ENCODE measurements at regions not wholly inside any gene's neighbourhood (a gene's known extent, or its start where the extent isn't known, plus 50 kb on each side); places are given as distances from the start of the nearest gene placed in this dataset.
"Not testable (repeated sequence)": the region's sequence is repeated elsewhere in the genome, so short reads cannot be mapped to it uniquely, and the experiment has no call there.

- TF ChIP-seq ETS1 (IDR thresholded peaks at IDR 0.05) (no peak), EZH2phosphoT487 (IDR thresholded peaks at IDR 0.05; ENCODE audit: unreplicated experiment) (no peak), CTCF (conservative IDR thresholded peaks at IDR 0.05; ENCODE audit: low read depth in 2 of 2) (no peak), REST (IDR thresholded peaks at IDR 0.05; ENCODE audit: unreplicated experiment) (no peak), POLR2AphosphoS5 (IDR thresholded peaks at IDR 0.05; ENCODE audit: low read depth) (no peak), STAT1 (IDR thresholded peaks at IDR 0.05; ENCODE audit: unreplicated experiment) (no peak), EZH2 (IDR thresholded peaks at IDR 0.05; ENCODE audit: low read depth, unreplicated experiment) (no peak), CREB1 (CRISPR knock-in tag; IDR thresholded peaks at IDR 0.05; ENCODE audit: low read depth) (no peak), ZNF114 (CRISPR knock-in tag; IDR thresholded peaks at IDR 0.05) (no peak), JUNB (IDR thresholded peaks at IDR 0.05; ENCODE audit: unreplicated experiment) (no peak), NANOG (IDR thresholded peaks at IDR 0.05; ENCODE audit: borderline replicate concordance) (no peak), ZNF331 (CRISPR knock-in tag; IDR thresholded peaks at IDR 0.05; ENCODE audit: low read depth) (no peak)
These were observed 78.5 kb upstream of the ELAC2 start (continued) for GRCh38 chr17:13096291-13096690.

GRCh38 chr17:13092010-13092409 is 74.2 kb upstream of the ELAC2 start:
- not testable (repeated sequence) for H2AFZ ChIP-seq; H3K36me3 Mint-ChIP-seq (ENCODE audit: low read depth)

More at GRCh38 chr17:13092010-13092409, 74.2 kb upstream of the ELAC2 start:
- not testable (repeated sequence) for H3K4me2 ChIP-seq; DNase-seq (ENCODE audit: low spot score); H3K4me3 Mint-ChIP-seq; H3K4me1 Mint-ChIP-seq; H3K4me3 ChIP-seq; ATAC-seq; H3K9me3 Mint-ChIP-seq; H3K79me2 ChIP-seq (replicated peaks; ENCODE audit: insufficient read depth); H3K36me3 ChIP-seq (ENCODE audit: insufficient read depth); H3K27me3 Mint-ChIP-seq (ENCODE audit: insufficient read depth, low read depth, poor library complexity); H3K27me3 ChIP-seq (ENCODE audit: insufficient read depth); H3K27ac Mint-ChIP-seq; H3F3A ChIP-seq (replicated peaks; ENCODE audit: low read depth); H4K20me1 ChIP-seq (replicated peaks; ENCODE audit: insufficient read depth); H3K27ac ChIP-seq (ENCODE audit: low read depth); H3K4me1 ChIP-seq (ENCODE audit: insufficient read depth)
- peaks cover 10% of the 10 kb centered on the region; the same call in 1 of the 2 replicates for H3K9me2 ChIP-seq (ENCODE audit: insufficient read depth)
